ENCODE measurements at regions not wholly inside any gene's neighbourhood (a gene's known extent, or its start where the extent isn't known, plus 50 kb on each side); places are given as distances from the start of the nearest gene placed in this dataset.

DNA sequence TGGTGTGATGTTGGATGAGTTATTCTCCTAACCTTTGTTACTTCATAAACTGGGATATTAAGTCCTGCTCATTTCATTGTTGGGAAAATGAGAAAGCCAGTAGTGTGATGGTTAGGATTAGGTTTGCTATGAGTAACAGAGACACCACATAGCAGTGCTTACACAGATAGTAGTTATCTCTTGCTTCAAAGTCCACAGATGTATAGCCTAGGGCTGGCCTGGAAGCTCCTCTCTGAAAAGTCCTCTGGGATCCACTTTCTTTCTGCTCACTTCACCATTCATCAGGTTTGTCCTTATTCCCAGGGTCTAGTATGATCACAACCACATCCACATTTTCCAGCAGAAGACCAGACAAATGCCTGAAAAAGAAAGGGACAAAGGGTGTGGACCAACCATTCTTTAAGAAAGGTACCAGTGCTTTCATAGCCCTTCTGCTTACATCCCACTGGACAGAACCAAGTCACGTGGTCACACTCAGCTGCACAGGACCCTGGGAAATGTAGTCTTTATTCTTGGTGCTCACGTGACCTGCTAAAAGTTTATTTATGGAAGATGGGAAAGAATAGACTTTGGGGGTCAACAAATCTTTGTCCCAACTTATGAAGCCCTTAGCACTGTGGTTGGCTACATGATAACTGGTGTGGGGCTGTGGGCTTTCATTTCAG lies 108.9 kb downstream of the INSIG2 start:
- TF ChIP-seq CTCF (IDR thresholded peaks at IDR 0.05) (no peak), MAZ (IDR thresholded peaks at IDR 0.05; ENCODE audit: borderline replicate concordance, low read depth, low read length) (no peak), RNF2 (IDR thresholded peaks at IDR 0.05; ENCODE audit: borderline replicate concordance, low read depth) (no peak), RARB (CRISPR knock-in tag; IDR thresholded peaks at IDR 0.05) (no peak)
